ENCODE measurements at regions not wholly inside any gene's neighbourhood (a gene's known extent, or its start where the extent isn't known, plus 50 kb on each side); places are given as distances from the start of the nearest gene placed in this dataset.

- peaks cover 11% of the 10 kb centered on the region for H3K9me3 Mint-ChIP-seq
- H3K27ac Mint-ChIP-seq, result peak overlapping the region; percentile 1; the same call in 1 of the 2 replicates
- TF ChIP-seq CTCF (IDR thresholded peaks at IDR 0.05), result no peak
Measured at GRCh38 chr13:44703371-44703770, 127.2 kb upstream of the TSC22D1 start.

GRCh38 chr13:44698066-44698465 lies 121.9 kb upstream of the TSC22D1 start:
- H3K4me1 Mint-ChIP-seq (ENCODE audit: low read depth), result peaks cover 5% of the 10 kb centered on the region; the same call in 1 of the 2 replicates
- peaks cover 1% of the 10 kb centered on the region for H3K27me3 Mint-ChIP-seq (ENCODE audit: insufficient read depth)
- no peaks in the 10 kb centered on the region for H3K36me3 Mint-ChIP-seq (ENCODE audit: low read depth)
- no peak overlapping the region for H3K4me3 Mint-ChIP-seq
- no peak for DNase-seq
- no peak for TF ChIP-seq CTCF (IDR thresholded peaks at IDR 0.05)
- no peak overlapping the region for H3K27ac Mint-ChIP-seq
- H3K9me3 Mint-ChIP-seq, result no peaks in the 10 kb centered on the region

More at GRCh38 chr13:44703371-44703770, 127.2 kb upstream of the TSC22D1 start:
- H3K4me3 Mint-ChIP-seq, result no peak overlapping the region
- DNase-seq, result peak; percentile 77
- peaks cover 14% of the 10 kb centered on the region for H3K4me1 Mint-ChIP-seq (ENCODE audit: low read depth)
- H3K36me3 Mint-ChIP-seq (ENCODE audit: low read depth), result peaks cover 16% of the 10 kb centered on the region
- H3K27me3 Mint-ChIP-seq (ENCODE audit: insufficient read depth), result no peaks in the 10 kb centered on the region; the same call in 1 of the 2 replicates

GRCh38 chr13:44697058-44697457 lies 120.9 kb upstream of the TSC22D1 start:
- no peak for TF ChIP-seq CTCF (IDR thresholded peaks at IDR 0.05)
- Mint-ChIP-seq H3K27me3 (ENCODE audit: insufficient read depth) (peaks cover 1% of the 10 kb centered on the region), H3K4me3 (no peak overlapping the region), H3K9me3 (no peaks in the 10 kb centered on the region), H3K4me1 (ENCODE audit: low read depth) (peaks cover 5% of the 10 kb centered on the region; the same call in 1 of the 2 replicates), H3K36me3 (ENCODE audit: low read depth) (no peaks in the 10 kb centered on the region), H3K27ac (no peak overlapping the region)
- DNase-seq, result no peak

DNA sequence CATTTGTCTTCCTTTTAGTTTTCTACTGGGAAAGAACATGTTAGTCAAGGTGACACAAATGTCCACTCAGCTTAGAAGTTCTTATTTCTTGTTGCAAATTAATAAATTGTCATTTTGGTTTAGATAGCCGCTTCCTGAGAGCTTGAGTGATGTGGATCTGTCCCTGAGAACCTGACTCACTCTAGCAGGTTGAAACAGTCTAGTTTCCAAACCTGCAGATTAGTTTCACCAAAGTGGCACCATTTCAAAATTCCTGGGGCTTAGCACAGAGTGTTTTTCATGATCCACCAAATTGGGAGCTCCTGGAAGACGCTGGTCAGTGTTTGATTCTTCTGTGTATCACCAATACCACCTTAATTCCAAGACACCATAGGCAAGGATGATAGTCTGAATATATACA lies 119.4 kb upstream of the TSC22D1 start:
- Mint-ChIP-seq H3K36me3 (ENCODE audit: low read depth) (no peaks in the 10 kb centered on the region), H3K9me3 (no peaks in the 10 kb centered on the region), H3K27ac (no peak overlapping the region), H3K4me3 (no peak overlapping the region), H3K4me1 (ENCODE audit: low read depth) (peaks cover 5% of the 10 kb centered on the region; the same call in 1 of the 2 replicates), H3K27me3 (ENCODE audit: insufficient read depth) (peaks cover 1% of the 10 kb centered on the region)
- no peak for DNase-seq
- no peak for TF ChIP-seq CTCF (IDR thresholded peaks at IDR 0.05)

DNA sequence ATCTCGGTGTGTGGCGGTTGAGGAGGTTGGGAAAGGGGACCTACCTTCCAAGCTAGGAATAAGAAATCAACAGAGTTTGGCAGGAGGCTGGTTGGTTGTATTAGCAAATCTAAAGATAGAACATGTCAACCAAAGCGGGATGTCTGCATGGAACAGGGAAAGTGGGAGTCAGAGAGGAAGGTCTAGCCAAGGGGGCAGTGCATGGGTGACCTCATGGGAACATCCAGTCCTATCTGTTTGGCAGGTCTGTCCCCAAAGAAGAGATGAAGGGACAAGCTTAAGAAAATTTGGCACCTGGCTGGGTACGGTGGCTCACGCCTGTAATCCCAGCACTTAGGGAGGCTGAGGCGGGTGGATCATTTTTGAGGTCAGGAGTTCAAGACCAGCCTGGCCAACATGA lies 118.7 kb upstream of the TSC22D1 start:
- TF ChIP-seq CTCF (IDR thresholded peaks at IDR 0.05), result no peak
- Mint-ChIP-seq H3K36me3 (ENCODE audit: low read depth) (no peaks in the 10 kb centered on the region), H3K27me3 (ENCODE audit: insufficient read depth) (peaks cover 1% of the 10 kb centered on the region), H3K27ac (no peak overlapping the region), H3K9me3 (no peaks in the 10 kb centered on the region), H3K4me3 (no peak overlapping the region), H3K4me1 (ENCODE audit: low read depth) (peaks cover 5% of the 10 kb centered on the region; the same call in 1 of the 2 replicates)
- no peak for DNase-seq

GRCh38 chr13:44694291-44694690 lies 118.2 kb upstream of the TSC22D1 start:
- Mint-ChIP-seq H3K4me3 (no peak overlapping the region), H3K27ac (no peak overlapping the region), H3K27me3 (ENCODE audit: insufficient read depth) (peaks cover 1% of the 10 kb centered on the region), H3K36me3 (ENCODE audit: low read depth) (no peaks in the 10 kb centered on the region), H3K9me3 (no peaks in the 10 kb centered on the region), H3K4me1 (ENCODE audit: low read depth) (peaks cover 5% of the 10 kb centered on the region; the same call in 1 of the 2 replicates)
- no peak for DNase-seq
- TF ChIP-seq CTCF (IDR thresholded peaks at IDR 0.05), result no peak

All from HFFc6 (cell line).